ENCODE measurements at regions not wholly inside any gene's neighbourhood (a gene's known extent, or its start where the extent isn't known, plus 50 kb on each side); places are given as distances from the start of the nearest gene placed in this dataset.

DNA sequence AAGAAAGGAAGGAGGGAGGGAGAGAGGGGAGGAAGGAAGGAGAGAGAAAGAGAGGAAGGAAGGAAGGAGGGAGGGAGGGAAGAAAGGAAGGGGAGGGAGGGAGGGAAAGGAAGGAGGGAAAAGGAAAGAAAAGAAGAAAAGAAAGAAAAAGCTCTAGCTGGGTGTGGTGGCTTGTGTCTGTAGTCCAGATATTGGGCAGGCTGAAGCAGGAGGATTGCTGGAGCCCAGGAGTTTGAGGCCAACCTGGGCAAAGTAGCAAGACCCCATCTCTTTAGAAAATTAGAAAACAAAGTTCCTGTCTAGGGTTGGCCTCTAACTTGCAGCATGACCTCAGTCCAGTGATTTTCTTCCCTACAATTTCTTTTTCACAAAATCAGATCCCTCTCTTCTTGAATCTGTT lies 208.2 kb upstream of the NUDT4 start (continued):
- no peak for TF ChIP-seq EZH2phosphoT487 (IDR thresholded peaks at IDR 0.05; ENCODE audit: borderline replicate concordance)
- no peak for TF ChIP-seq SIN3A (IDR thresholded peaks at IDR 0.05; ENCODE audit: low read depth)
- no peak for TF ChIP-seq CBX3 (IDR thresholded peaks at IDR 0.05; ENCODE audit: low read depth)
- TF ChIP-seq POLR2AphosphoS5 (IDR thresholded peaks at IDR 0.05; ENCODE audit: low read depth, low read length): no peak
- TF ChIP-seq ELF1 (IDR thresholded peaks at IDR 0.05; ENCODE audit: borderline replicate concordance, low read depth): no peak
- TF ChIP-seq EZH2 (IDR thresholded peaks at IDR 0.05): no peak
- no peak for TF ChIP-seq SP1 (IDR thresholded peaks at IDR 0.05; ENCODE audit: low read depth)
- TF ChIP-seq ZNF274 (IDR thresholded peaks at IDR 0.05; ENCODE audit: low read depth, low read length): no peak
- no peak for TF ChIP-seq MAX (IDR thresholded peaks at IDR 0.05)
- TF ChIP-seq ZFX (IDR thresholded peaks at IDR 0.05): no peak
- TF ChIP-seq, protein P1, sequence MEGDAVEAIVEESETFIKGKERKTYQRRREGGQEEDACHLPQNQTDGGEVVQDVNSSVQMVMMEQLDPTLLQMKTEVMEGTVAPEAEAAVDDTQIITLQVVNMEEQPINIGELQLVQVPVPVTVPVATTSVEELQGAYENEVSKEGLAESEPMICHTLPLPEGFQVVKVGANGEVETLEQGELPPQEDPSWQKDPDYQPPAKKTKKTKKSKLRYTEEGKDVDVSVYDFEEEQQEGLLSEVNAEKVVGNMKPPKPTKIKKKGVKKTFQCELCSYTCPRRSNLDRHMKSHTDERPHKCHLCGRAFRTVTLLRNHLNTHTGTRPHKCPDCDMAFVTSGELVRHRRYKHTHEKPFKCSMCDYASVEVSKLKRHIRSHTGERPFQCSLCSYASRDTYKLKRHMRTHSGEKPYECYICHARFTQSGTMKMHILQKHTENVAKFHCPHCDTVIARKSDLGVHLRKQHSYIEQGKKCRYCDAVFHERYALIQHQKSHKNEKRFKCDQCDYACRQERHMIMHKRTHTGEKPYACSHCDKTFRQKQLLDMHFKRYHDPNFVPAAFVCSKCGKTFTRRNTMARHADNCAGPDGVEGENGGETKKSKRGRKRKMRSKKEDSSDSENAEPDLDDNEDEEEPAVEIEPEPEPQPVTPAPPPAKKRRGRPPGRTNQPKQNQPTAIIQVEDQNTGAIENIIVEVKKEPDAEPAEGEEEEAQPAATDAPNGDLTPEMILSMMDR (IDR thresholded peaks at IDR 0.05 in 2 of 3, conservative IDR thresholded peaks at IDR 0.05 in 1 of 3; ENCODE audit: borderline replicate concordance in 1 of 3, insufficient read depth in 1 of 3, low read depth in 2 of 3, low read length in 2 of 3): no peak
- TF ChIP-seq SRF (IDR thresholded peaks at IDR 0.05; ENCODE audit: low read depth): no peak
- TF ChIP-seq POLR2A (IDR thresholded peaks at IDR 0.05; ENCODE audit: borderline replicate concordance, extremely low read depth, insufficient read depth, insufficient read length): no peak
- no peak for TF ChIP-seq CEBPB (IDR thresholded peaks at IDR 0.05; ENCODE audit: low read depth)

GRCh38 chr12:93170928-93171327 lies 206.8 kb upstream of the NUDT4 start:
- Histone ChIP-seq H3K9ac (ENCODE audit: low read length) (no peak overlapping the region), H3K79me2 (ENCODE audit: insufficient read depth, low read length) (no peaks in the 10 kb centered on the region), H3K9me3 (ENCODE audit: control insufficient read depth in 1 of 2, insufficient read depth in 1 of 2, low read depth in 1 of 2, low read length in 2 of 2) (no peaks in the 10 kb centered on the region), H3K27me3 (ENCODE audit: insufficient read depth, low read length) (no peaks in the 10 kb centered on the region), H3K4me2 (ENCODE audit: low read length) (no peak overlapping the region), H3K4me1 (ENCODE audit: control insufficient read depth in 1 of 2, insufficient read depth in 2 of 2, low read length in 2 of 2) (no peaks in the 10 kb centered on the region), H3K27ac (ENCODE audit: low read depth, low read length) (no peak overlapping the region), H4K20me1 (ENCODE audit: insufficient read depth) (no peaks in the 10 kb centered on the region), H3K4me3 (replicated peaks in 1 of 2; ENCODE audit: low read depth in 1 of 2, low read length in 2 of 2) (no peak overlapping the region), H2AFZ (ENCODE audit: low read depth, low read length, poor library complexity, severe bottlenecking) (no peak overlapping the region), H3K36me3 (ENCODE audit: control insufficient read depth in 1 of 2, insufficient read depth in 2 of 2, low read length in 2 of 2) (no peaks in the 10 kb centered on the region), H3K9me2 (ENCODE audit: insufficient read depth) (peaks cover 5% of the 10 kb centered on the region; the same call in 1 of the 2 replicates)
- DNase-seq (ENCODE audit: low read depth, low spot score) (no peak), ATAC-seq (no peak)
- ChIA-PET POLR2A (no interaction called here), RAD21 (ENCODE audit: low non-redundant PET in 1 of 2, low total read pairs in 2 of 2, uncharacterized antibody in 2 of 2, unreplicated experiment in 2 of 2) (no interaction called here), CTCF (no interaction called here)
- no TSS peak for BruUV-seq (replicated peaks)
- intact Hi-C loops (cut with micrococcal nuclease): no loop called here
- no peak for TF ChIP-seq SP1 (IDR thresholded peaks at IDR 0.05; ENCODE audit: low read depth)
- TF ChIP-seq ZFX (IDR thresholded peaks at IDR 0.05): no peak
- no peak for TF ChIP-seq YY1 (IDR thresholded peaks at IDR 0.05; ENCODE audit: extremely low read depth, insufficient replicate concordance, low read depth, low read length)
- no peak for TF ChIP-seq CEBPB (IDR thresholded peaks at IDR 0.05; ENCODE audit: low read depth)
- TF ChIP-seq FOSL1 (IDR thresholded peaks at IDR 0.05; ENCODE audit: low read depth): no peak
- TF ChIP-seq EGR1 (IDR thresholded peaks at IDR 0.05; ENCODE audit: low read depth): no peak
- TF ChIP-seq ATF3 (IDR thresholded peaks at IDR 0.05): no peak
- TF ChIP-seq, protein P2, sequence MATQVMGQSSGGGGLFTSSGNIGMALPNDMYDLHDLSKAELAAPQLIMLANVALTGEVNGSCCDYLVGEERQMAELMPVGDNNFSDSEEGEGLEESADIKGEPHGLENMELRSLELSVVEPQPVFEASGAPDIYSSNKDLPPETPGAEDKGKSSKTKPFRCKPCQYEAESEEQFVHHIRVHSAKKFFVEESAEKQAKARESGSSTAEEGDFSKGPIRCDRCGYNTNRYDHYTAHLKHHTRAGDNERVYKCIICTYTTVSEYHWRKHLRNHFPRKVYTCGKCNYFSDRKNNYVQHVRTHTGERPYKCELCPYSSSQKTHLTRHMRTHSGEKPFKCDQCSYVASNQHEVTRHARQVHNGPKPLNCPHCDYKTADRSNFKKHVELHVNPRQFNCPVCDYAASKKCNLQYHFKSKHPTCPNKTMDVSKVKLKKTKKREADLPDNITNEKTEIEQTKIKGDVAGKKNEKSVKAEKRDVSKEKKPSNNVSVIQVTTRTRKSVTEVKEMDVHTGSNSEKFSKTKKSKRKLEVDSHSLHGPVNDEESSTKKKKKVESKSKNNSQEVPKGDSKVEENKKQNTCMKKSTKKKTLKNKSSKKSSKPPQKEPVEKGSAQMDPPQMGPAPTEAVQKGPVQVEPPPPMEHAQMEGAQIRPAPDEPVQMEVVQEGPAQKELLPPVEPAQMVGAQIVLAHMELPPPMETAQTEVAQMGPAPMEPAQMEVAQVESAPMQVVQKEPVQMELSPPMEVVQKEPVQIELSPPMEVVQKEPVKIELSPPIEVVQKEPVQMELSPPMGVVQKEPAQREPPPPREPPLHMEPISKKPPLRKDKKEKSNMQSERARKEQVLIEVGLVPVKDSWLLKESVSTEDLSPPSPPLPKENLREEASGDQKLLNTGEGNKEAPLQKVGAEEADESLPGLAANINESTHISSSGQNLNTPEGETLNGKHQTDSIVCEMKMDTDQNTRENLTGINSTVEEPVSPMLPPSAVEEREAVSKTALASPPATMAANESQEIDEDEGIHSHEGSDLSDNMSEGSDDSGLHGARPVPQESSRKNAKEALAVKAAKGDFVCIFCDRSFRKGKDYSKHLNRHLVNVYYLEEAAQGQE (IDR thresholded peaks at IDR 0.05; ENCODE audit: low read depth): no peak
- no peak for TF ChIP-seq ELF1 (IDR thresholded peaks at IDR 0.05; ENCODE audit: borderline replicate concordance, low read depth)
- TF ChIP-seq, protein P3, sequence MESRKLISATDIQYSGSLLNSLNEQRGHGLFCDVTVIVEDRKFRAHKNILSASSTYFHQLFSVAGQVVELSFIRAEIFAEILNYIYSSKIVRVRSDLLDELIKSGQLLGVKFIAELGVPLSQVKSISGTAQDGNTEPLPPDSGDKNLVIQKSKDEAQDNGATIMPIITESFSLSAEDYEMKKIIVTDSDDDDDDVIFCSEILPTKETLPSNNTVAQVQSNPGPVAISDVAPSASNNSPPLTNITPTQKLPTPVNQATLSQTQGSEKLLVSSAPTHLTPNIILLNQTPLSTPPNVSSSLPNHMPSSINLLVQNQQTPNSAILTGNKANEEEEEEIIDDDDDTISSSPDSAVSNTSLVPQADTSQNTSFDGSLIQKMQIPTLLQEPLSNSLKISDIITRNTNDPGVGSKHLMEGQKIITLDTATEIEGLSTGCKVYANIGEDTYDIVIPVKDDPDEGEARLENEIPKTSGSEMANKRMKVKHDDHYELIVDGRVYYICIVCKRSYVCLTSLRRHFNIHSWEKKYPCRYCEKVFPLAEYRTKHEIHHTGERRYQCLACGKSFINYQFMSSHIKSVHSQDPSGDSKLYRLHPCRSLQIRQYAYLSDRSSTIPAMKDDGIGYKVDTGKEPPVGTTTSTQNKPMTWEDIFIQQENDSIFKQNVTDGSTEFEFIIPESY (IDR thresholded peaks at IDR 0.05; ENCODE audit: extremely low read depth, insufficient replicate concordance, low read length): no peak
